HepG2 (cell line): ENCODE measurements at regions not wholly inside any gene's neighbourhood (a gene's known extent, or its start where the extent isn't known, plus 50 kb on each side); places are given as distances from the start of the nearest gene placed in this dataset.

ENCODE experiments used
- FOSL2 ChIP-seq: sonication (generic); formaldehyde crosslinking; IDR thresholded peaks from 2 replicates; pipeline ENCODE4 v1.4.0; 2020; ENCODE audit warnings: missing genetic modification reagents
- FOXJ3 ChIP-seq: sonication (generic); formaldehyde crosslinking; IDR thresholded peaks from 2 replicates; pipeline ENCODE4 v1.4.0; 2020; ENCODE audit warnings: missing genetic modification reagents, mild to moderate bottlenecking, borderline replicate concordance
- FOXP1 ChIP-seq, 2 experiments: fragments of 450-650 bp in 1 of 2; IDR thresholded peaks; 2 replicates each; pipeline ENCODE4 v1.6.1; 2017 to 2018; ENCODE audit warnings: antibody characterized with exemption in 1 of 2
- ISL2 ChIP-seq: sonication (generic); formaldehyde crosslinking; IDR thresholded peaks from 2 replicates; pipeline ENCODE4 v1.5.0; 2020; ENCODE audit warnings: missing genetic modification reagents
- LCORL ChIP-seq, 2 experiments: fragments of 450-650 bp in 1 of 2; sonication (generic) in 1 of 2; formaldehyde crosslinking in 1 of 2; IDR thresholded peaks; 2 replicates each; pipeline versions ENCODE4 v1.5.0 to v1.6.1; 2017 to 2020; ENCODE audit warnings: antibody characterized with exemption in 1 of 2, missing genetic modification reagents in 1 of 2
- MEIS2 ChIP-seq: sonication (generic); formaldehyde crosslinking; IDR thresholded peaks from 2 replicates; pipeline ENCODE4 v1.9.0; 2021; ENCODE audit warnings: mild to moderate bottlenecking, missing genetic modification reagents
- RXRB ChIP-seq: IDR thresholded peaks from 2 replicates; pipeline ENCODE4 v1.6.1; 2016; ENCODE audit warnings: borderline replicate concordance, missing genetic modification reagents, missing compliant biosample characterization
- SP1 ChIP-seq, 2 experiments: fragments of 450-650 bp in 1 of 2; sonication (generic) in 1 of 2; formaldehyde crosslinking in 1 of 2; IDR thresholded peaks; 2 replicates each; pipeline versions ENCODE4 v1.4.0 to v1.6.1; 2016 to 2020; ENCODE audit warnings: missing genetic modification reagents in 1 of 2
- ZNF138 ChIP-seq: sonication (generic); formaldehyde crosslinking; IDR thresholded peaks from 2 replicates; pipeline ENCODE4 v1.5.0; 2020; ENCODE audit warnings: mild to moderate bottlenecking, low read depth, missing genetic modification reagents
- ZNF605 ChIP-seq: sonication (generic); formaldehyde crosslinking; IDR thresholded peaks from 2 replicates; pipeline ENCODE4 v1.8.0; 2022; ENCODE audit warnings: mild to moderate bottlenecking, missing genetic modification reagents
- TF ChIP-seq, protein P1 (sequence below): sonication (generic); formaldehyde crosslinking; conservative IDR thresholded peaks from 2 replicates; pipeline ENCODE4 v1.4.0; 2020; ENCODE audit warnings: mild to moderate bottlenecking, missing genetic modification reagents, moderate library complexity
- TF ChIP-seq, protein P2 (sequence below): IDR thresholded peaks from 2 replicates; pipeline ENCODE4 v1.4.0; 2020; ENCODE audit warnings: mild to moderate bottlenecking, missing genetic modification reagents
- TF ChIP-seq, protein P3 (sequence below): sonication (generic); formaldehyde crosslinking; IDR thresholded peaks from 2 replicates; pipeline ENCODE4 v1.4.0; 2020; ENCODE audit warnings: missing genetic modification reagents, borderline replicate concordance
- TF ChIP-seq, protein P4 (sequence below): sonication (generic); formaldehyde crosslinking; conservative IDR thresholded peaks from 2 replicates; pipeline ENCODE4 v1.4.0; 2020; ENCODE audit warnings: missing genetic modification reagents
- TF ChIP-seq, protein P5 (sequence below): sonication (generic); formaldehyde crosslinking; IDR thresholded peaks from 2 replicates; pipeline ENCODE4 v1.4.0; 2020; ENCODE audit warnings: mild to moderate bottlenecking, missing genetic modification reagents

DNA sequence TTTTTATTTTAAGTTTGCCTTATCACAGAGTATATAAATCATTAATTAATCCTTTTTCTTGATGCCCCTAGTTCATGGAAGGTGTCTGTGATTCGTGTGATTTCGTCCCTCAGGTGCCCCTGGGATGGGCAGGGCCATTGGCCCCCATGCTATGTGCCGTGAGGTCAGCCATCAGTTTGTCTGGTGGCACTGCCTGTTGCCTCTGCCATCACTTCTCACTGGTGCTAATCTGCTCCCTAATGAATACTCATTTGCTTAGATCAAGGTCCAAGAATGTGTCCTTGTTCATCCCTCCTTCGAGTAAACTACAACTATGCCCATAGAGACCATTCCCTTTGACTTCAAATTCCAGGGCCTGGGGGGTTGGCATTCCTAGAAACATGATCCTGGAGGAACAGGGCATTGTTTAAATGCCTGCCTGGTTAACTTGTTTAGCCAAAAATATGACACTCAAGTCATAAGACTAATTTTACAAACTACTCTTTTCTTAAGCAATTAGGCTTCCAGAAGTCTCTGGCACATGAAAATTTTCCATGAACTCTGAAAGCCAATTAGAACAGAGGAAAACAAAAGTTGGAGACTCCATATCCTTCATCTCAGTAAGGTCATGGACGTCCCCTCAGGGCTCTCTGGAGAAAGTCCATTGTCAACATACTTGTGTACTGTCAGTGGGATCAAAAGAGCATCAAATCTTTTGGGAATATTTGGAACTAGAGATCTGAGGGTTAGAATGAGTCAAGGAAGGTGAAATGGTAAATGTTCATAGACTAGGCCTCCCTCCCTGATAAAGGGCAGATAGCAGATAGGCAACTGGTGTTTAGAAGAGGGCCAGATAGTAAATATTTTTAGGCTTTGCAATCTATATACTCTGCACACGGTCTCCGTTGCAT is 90.9 kb upstream of the PLXNC1 start (continued):
- TF ChIP-seq LCORL (IDR thresholded peaks at IDR 0.05) = peak; percentile 41; the same call in 1 of the 2 replicates
- peak; percentile 62; the same call in 1 of the 2 replicates for TF ChIP-seq LCORL (CRISPR knock-in tag; IDR thresholded peaks at IDR 0.05)
- no peak for TF ChIP-seq ZNF605 (CRISPR knock-in tag)
- TF ChIP-seq SP1 (IDR thresholded peaks at IDR 0.05) = no peak
- TF ChIP-seq SP1 (CRISPR knock-in tag; IDR thresholded peaks at IDR 0.05) = no peak
- TF ChIP-seq, protein P1, sequence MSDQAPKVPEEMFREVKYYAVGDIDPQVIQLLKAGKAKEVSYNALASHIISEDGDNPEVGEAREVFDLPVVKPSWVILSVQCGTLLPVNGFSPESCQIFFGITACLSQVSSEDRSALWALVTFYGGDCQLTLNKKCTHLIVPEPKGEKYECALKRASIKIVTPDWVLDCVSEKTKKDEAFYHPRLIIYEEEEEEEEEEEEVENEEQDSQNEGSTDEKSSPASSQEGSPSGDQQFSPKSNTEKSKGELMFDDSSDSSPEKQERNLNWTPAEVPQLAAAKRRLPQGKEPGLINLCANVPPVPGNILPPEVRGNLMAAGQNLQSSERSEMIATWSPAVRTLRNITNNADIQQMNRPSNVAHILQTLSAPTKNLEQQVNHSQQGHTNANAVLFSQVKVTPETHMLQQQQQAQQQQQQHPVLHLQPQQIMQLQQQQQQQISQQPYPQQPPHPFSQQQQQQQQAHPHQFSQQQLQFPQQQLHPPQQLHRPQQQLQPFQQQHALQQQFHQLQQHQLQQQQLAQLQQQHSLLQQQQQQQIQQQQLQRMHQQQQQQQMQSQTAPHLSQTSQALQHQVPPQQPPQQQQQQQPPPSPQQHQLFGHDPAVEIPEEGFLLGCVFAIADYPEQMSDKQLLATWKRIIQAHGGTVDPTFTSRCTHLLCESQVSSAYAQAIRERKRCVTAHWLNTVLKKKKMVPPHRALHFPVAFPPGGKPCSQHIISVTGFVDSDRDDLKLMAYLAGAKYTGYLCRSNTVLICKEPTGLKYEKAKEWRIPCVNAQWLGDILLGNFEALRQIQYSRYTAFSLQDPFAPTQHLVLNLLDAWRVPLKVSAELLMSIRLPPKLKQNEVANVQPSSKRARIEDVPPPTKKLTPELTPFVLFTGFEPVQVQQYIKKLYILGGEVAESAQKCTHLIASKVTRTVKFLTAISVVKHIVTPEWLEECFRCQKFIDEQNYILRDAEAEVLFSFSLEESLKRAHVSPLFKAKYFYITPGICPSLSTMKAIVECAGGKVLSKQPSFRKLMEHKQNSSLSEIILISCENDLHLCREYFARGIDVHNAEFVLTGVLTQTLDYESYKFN (CRISPR knock-in tag) = peak; percentile 84
- TF ChIP-seq, protein P2, sequence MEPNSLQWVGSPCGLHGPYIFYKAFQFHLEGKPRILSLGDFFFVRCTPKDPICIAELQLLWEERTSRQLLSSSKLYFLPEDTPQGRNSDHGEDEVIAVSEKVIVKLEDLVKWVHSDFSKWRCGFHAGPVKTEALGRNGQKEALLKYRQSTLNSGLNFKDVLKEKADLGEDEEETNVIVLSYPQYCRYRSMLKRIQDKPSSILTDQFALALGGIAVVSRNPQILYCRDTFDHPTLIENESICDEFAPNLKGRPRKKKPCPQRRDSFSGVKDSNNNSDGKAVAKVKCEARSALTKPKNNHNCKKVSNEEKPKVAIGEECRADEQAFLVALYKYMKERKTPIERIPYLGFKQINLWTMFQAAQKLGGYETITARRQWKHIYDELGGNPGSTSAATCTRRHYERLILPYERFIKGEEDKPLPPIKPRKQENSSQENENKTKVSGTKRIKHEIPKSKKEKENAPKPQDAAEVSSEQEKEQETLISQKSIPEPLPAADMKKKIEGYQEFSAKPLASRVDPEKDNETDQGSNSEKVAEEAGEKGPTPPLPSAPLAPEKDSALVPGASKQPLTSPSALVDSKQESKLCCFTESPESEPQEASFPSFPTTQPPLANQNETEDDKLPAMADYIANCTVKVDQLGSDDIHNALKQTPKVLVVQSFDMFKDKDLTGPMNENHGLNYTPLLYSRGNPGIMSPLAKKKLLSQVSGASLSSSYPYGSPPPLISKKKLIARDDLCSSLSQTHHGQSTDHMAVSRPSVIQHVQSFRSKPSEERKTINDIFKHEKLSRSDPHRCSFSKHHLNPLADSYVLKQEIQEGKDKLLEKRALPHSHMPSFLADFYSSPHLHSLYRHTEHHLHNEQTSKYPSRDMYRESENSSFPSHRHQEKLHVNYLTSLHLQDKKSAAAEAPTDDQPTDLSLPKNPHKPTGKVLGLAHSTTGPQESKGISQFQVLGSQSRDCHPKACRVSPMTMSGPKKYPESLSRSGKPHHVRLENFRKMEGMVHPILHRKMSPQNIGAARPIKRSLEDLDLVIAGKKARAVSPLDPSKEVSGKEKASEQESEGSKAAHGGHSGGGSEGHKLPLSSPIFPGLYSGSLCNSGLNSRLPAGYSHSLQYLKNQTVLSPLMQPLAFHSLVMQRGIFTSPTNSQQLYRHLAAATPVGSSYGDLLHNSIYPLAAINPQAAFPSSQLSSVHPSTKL (CRISPR knock-in tag) = peak; percentile 78
- TF ChIP-seq ZNF138 (CRISPR knock-in tag) = no peak
- peak; percentile 74; the same call in 1 of the 2 replicates for TF ChIP-seq RXRB (CRISPR knock-in tag)
- peak; percentile 56 for TF ChIP-seq FOSL2
- TF ChIP-seq MEIS2 (CRISPR knock-in tag) = no peak
- TF ChIP-seq, protein P3, sequence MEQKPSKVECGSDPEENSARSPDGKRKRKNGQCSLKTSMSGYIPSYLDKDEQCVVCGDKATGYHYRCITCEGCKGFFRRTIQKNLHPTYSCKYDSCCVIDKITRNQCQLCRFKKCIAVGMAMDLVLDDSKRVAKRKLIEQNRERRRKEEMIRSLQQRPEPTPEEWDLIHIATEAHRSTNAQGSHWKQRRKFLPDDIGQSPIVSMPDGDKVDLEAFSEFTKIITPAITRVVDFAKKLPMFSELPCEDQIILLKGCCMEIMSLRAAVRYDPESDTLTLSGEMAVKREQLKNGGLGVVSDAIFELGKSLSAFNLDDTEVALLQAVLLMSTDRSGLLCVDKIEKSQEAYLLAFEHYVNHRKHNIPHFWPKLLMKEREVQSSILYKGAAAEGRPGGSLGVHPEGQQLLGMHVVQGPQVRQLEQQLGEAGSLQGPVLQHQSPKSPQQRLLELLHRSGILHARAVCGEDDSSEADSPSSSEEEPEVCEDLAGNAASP = peak; percentile 95; the same call in 1 of the 2 replicates
- peak; percentile 89; the same call in 1 of the 2 replicates for TF ChIP-seq FOXJ3 (CRISPR knock-in tag)
- peak; percentile 98 for TF ChIP-seq ISL2
- no peak for TF ChIP-seq FOXP1 (IDR thresholded peaks at IDR 0.05)
- TF ChIP-seq FOXP1 (CRISPR knock-in tag; IDR thresholded peaks at IDR 0.05) = peak; percentile 88
- TF ChIP-seq, protein P4, sequence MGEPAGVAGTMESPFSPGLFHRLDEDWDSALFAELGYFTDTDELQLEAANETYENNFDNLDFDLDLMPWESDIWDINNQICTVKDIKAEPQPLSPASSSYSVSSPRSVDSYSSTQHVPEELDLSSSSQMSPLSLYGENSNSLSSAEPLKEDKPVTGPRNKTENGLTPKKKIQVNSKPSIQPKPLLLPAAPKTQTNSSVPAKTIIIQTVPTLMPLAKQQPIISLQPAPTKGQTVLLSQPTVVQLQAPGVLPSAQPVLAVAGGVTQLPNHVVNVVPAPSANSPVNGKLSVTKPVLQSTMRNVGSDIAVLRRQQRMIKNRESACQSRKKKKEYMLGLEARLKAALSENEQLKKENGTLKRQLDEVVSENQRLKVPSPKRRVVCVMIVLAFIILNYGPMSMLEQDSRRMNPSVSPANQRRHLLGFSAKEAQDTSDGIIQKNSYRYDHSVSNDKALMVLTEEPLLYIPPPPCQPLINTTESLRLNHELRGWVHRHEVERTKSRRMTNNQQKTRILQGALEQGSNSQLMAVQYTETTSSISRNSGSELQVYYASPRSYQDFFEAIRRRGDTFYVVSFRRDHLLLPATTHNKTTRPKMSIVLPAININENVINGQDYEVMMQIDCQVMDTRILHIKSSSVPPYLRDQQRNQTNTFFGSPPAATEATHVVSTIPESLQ (CRISPR knock-in tag) = no peak
- TF ChIP-seq, protein P5, sequence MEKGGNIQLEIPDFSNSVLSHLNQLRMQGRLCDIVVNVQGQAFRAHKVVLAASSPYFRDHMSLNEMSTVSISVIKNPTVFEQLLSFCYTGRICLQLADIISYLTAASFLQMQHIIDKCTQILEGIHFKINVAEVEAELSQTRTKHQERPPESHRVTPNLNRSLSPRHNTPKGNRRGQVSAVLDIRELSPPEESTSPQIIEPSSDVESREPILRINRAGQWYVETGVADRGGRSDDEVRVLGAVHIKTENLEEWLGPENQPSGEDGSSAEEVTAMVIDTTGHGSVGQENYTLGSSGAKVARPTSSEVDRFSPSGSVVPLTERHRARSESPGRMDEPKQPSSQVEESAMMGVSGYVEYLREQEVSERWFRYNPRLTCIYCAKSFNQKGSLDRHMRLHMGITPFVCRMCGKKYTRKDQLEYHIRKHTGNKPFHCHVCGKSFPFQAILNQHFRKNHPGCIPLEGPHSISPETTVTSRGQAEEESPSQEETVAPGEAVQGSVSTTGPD (CRISPR knock-in tag) = peak; percentile 65; the same call in 1 of the 2 replicates
